Keratinocyte (primary cell): ENCODE measurements at regions not wholly inside any gene's neighbourhood (a gene's known extent, or its start where the extent isn't known, plus 50 kb on each side); places are given as distances from the start of the nearest gene placed in this dataset.

Experiments
- EZH2 ChIP-seq: IDR thresholded peaks from one replicate; pipeline ENCODE4 v1.6.1; 2012; ENCODE audit warnings: inconsistent platforms, mild to moderate bottlenecking, low read length, moderate library complexity
- TF ChIP-seq, protein P1 (sequence below), 3 experiments: IDR thresholded peaks in 1 of 3; conservative IDR thresholded peaks in 1 of 3; optimal IDR thresholded peaks in 1 of 3; 2 replicates in 2 of 3; 3 replicates in 1 of 3; pipeline versions ENCODE3 to v1.5.1; 2011; ENCODE audit warnings: low read length in 3 of 3, mild to moderate bottlenecking in 3 of 3, moderate library complexity in 2 of 3, control low read depth in 1 of 3, inconsistent platforms in 1 of 3; ENCODE audit not compliant: insufficient read depth in 2 of 3; ENCODE audit errors: extremely low read depth in 1 of 3

DNA sequence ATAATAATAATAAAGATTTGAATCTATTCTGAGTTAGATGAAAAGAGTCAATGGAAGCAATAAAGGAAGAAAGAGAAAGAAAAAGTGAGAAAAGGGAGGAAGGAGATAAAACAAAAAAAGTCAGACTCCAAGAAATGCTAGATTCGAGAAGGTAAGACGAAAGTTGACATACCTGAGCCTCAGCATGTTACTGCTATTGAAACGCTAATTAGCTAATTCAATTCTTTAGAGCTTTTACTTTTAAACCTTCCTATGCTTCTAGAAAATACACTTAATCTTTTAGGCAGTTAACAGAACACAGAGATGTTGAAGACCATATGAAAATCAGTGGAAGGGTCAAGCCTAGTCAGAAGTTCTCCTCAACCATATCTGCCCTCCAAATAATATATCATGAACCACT lies 337.2 kb upstream of the ROBO2 start:
- TF ChIP-seq, protein P1, sequence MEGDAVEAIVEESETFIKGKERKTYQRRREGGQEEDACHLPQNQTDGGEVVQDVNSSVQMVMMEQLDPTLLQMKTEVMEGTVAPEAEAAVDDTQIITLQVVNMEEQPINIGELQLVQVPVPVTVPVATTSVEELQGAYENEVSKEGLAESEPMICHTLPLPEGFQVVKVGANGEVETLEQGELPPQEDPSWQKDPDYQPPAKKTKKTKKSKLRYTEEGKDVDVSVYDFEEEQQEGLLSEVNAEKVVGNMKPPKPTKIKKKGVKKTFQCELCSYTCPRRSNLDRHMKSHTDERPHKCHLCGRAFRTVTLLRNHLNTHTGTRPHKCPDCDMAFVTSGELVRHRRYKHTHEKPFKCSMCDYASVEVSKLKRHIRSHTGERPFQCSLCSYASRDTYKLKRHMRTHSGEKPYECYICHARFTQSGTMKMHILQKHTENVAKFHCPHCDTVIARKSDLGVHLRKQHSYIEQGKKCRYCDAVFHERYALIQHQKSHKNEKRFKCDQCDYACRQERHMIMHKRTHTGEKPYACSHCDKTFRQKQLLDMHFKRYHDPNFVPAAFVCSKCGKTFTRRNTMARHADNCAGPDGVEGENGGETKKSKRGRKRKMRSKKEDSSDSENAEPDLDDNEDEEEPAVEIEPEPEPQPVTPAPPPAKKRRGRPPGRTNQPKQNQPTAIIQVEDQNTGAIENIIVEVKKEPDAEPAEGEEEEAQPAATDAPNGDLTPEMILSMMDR (optimal IDR thresholded peaks at IDR 0.05 in 1 of 3, IDR thresholded peaks at IDR 0.05 in 1 of 3, conservative IDR thresholded peaks at IDR 0.05 in 1 of 3; ENCODE audit: extremely low read depth in 1 of 3, insufficient read depth in 2 of 3, low read length in 3 of 3), result no peak
- no peak for TF ChIP-seq EZH2
